Chondrocyte (in vitro differentiated cells): ENCODE measurements at regions not wholly inside any gene's neighbourhood (a gene's known extent, or its start where the extent isn't known, plus 50 kb on each side); places are given as distances from the start of the nearest gene placed in this dataset.

Experiments used
- DNase-seq: peaks from one replicate; pipeline ENCODE4 v3.0.0; 2021; ENCODE audit warnings: mixed read lengths, low spot score
- H3K27ac Mint-ChIP-seq: one replicate; pipeline ENCODE4 v1.8.0; 2021; ENCODE audit warnings: mild to moderate bottlenecking, moderate library complexity, mixed read lengths; ENCODE audit not compliant: unreplicated experiment
- H3K27me3 Mint-ChIP-seq: 2 replicates; pipeline ENCODE4 v1.8.0; 2021; ENCODE audit warnings: low read depth, mixed read lengths
- H3K36me3 Mint-ChIP-seq: 2 replicates; pipeline ENCODE4 v1.8.0; 2021; ENCODE audit warnings: low read depth, mixed read lengths
- H3K4me1 Mint-ChIP-seq: 2 replicates; pipeline ENCODE4 v1.8.0; 2021; ENCODE audit warnings: low read depth, mild to moderate bottlenecking, mixed read lengths
- H3K4me3 Mint-ChIP-seq: one replicate; pipeline ENCODE4 v1.8.0; 2021; ENCODE audit warnings: mild to moderate bottlenecking, moderate library complexity, mixed read lengths; ENCODE audit not compliant: unreplicated experiment
- H3K9me3 Mint-ChIP-seq: 2 replicates; pipeline ENCODE4 v1.8.0; 2021; ENCODE audit warnings: low read depth, mixed read lengths
- TF ChIP-seq, protein P1 (sequence below): fragments of 200-600 bp; sonication (generic); IDR thresholded peaks from 2 replicates; pipeline ENCODE4 v1.5.0; 2021; ENCODE audit warnings: antibody characterized with exemption, mild to moderate bottlenecking, moderate library complexity

DNA sequence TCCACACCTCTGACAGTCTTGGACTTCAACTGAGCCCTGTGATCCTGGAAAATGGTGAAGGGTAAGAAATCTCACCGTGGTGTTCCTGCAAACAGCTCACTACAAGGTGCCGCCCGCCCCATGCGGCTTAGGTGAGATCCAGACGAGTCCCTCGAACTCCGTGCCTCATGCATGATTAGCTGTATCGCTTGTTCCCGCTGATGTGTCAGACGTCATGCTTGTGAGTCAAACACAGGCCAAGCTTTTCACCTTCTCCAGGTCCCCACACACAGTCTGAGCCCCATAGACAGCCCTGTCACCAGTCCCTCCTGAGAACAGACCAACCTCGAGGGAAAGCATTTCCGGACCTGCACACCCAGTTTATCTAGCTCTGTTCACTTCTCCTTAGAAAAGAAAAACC is 740.5 kb downstream of the GALR1 start:
- no peaks in the 10 kb centered on the region for H3K4me1 Mint-ChIP-seq
- no peak overlapping the region for H3K27ac Mint-ChIP-seq

DNA sequence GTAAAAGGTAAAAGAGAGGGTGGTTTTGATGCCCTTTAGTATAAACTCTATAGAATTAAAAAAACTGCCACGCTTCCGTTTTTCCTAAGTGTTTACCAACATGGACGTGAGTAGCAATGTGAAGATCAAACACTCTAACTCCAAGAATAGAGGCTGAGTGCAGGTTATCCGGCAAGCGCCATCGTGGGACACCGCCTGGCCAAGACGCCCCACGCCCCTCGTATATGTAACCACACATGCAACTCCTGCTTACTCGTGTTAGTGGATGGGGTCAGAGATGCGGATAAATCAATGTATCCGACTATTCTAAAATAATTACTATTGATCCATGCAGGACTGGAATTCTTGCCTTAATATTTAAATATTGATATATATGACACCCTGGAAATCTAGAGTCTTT is 741.3 kb downstream of the GALR1 start:
- no peaks in the 10 kb centered on the region for H3K27me3 Mint-ChIP-seq
- H3K9me3 Mint-ChIP-seq, result peaks cover 16% of the 10 kb centered on the region
- no peak for DNase-seq
- H3K4me3 Mint-ChIP-seq, result no peak overlapping the region
- TF ChIP-seq, protein P1, sequence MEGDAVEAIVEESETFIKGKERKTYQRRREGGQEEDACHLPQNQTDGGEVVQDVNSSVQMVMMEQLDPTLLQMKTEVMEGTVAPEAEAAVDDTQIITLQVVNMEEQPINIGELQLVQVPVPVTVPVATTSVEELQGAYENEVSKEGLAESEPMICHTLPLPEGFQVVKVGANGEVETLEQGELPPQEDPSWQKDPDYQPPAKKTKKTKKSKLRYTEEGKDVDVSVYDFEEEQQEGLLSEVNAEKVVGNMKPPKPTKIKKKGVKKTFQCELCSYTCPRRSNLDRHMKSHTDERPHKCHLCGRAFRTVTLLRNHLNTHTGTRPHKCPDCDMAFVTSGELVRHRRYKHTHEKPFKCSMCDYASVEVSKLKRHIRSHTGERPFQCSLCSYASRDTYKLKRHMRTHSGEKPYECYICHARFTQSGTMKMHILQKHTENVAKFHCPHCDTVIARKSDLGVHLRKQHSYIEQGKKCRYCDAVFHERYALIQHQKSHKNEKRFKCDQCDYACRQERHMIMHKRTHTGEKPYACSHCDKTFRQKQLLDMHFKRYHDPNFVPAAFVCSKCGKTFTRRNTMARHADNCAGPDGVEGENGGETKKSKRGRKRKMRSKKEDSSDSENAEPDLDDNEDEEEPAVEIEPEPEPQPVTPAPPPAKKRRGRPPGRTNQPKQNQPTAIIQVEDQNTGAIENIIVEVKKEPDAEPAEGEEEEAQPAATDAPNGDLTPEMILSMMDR, result no peak
- no peaks in the 10 kb centered on the region for H3K36me3 Mint-ChIP-seq
- H3K27ac Mint-ChIP-seq, result no peak overlapping the region
- no peaks in the 10 kb centered on the region for H3K4me1 Mint-ChIP-seq

More for the DNA sequence above, 740.5 kb downstream of the GALR1 start:
- Mint-ChIP-seq H3K9me3 (peaks cover 16% of the 10 kb centered on the region), H3K27me3 (no peaks in the 10 kb centered on the region), H3K4me3 (no peak overlapping the region), H3K36me3 (no peaks in the 10 kb centered on the region)
- DNase-seq, result no peak
- TF ChIP-seq, protein P1, result no peak

DNA sequence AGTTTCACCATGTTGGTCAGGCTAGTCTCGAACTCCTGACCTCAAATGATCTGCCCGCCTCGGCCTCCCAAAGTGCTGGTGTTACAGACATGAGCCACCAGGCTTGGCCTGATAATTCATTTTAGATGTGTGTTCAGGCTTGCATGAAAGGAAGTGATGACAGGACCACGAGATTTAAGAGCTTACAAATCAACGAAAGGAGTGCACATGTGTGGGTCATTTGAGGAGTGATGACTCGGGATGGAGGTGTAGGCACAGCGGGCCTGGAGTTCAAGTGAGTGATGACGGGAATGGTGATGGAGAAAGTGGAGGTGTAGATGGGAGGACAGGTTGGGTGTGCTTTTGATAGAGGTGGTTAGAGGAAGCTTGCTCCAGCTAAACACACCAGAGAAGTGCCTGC is 742.4 kb downstream of the GALR1 start:
- Mint-ChIP-seq H3K27me3 (no peaks in the 10 kb centered on the region), H3K27ac (no peak overlapping the region), H3K4me1 (no peaks in the 10 kb centered on the region), H3K36me3 (no peaks in the 10 kb centered on the region), H3K9me3 (peaks cover 16% of the 10 kb centered on the region), H3K4me3 (no peak overlapping the region)
- no peak for DNase-seq
- TF ChIP-seq, protein P1, result no peak

DNA sequence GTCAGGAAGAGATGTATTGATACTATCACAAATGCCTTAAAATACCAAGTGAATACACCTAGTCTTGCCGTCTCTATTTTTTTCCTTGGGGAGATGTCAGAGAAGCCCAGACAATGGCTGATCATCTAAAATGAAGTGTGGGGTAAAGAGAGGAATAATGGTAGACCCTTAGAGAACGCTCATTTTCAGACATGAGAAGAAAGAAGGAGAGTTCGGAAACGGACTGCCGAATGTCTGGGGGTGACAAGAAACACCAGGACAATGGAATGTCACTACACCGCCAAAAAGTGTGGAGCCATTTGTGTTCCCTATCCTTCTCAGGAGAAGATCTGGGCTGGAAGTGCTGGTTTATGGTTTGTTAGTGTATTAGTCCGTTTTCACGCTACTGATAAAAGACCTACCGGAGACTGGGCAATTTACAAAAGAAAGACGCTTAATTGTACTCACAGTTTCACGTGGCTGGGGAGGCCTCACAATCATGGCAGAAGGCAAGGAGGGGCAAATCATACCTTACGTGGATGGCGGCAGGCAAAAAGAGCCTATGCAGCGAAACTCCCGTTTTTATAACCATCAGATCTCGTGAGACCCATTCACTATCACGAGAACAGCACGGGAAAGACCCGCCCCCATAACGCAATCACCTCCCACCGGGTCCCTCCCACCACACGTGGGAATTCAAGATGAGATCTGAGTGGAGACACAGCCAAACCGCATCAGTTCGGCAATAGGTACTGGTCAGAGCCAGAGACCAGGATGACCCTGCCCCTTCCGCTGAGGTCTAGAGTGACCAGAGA is 743.7 kb downstream of the GALR1 start:
- no peaks in the 10 kb centered on the region for H3K27me3 Mint-ChIP-seq
- no peaks in the 10 kb centered on the region for H3K36me3 Mint-ChIP-seq
- H3K4me3 Mint-ChIP-seq, result no peak overlapping the region
- H3K4me1 Mint-ChIP-seq, result no peaks in the 10 kb centered on the region
- DNase-seq, result no peak
- TF ChIP-seq, protein P1, result no peak
- peaks cover 16% of the 10 kb centered on the region for H3K9me3 Mint-ChIP-seq
- no peak overlapping the region for H3K27ac Mint-ChIP-seq

DNA sequence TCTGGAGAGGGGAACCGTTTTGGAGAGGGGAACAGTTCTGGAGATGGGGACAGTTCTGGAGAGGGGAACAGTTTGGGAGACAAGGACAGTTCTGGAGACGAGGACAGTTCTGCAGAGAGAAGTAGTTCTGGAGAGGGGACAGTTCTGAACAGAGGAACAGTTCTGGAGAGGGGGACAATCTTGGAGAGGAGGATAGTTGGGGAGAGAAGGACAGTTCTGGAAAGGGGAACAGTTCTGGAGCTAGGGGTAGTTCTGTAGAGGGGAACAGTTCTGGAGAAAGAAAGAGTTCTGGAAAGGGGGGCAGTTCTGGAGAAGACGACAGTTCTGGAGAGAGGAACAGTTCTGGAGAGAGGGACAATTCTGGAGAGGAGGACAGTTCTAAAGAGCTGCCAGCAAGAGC is 745.9 kb downstream of the GALR1 start:
- peaks cover 21% of the 10 kb centered on the region for H3K9me3 Mint-ChIP-seq
- H3K36me3 Mint-ChIP-seq, result no peaks in the 10 kb centered on the region
- no peak overlapping the region for H3K27ac Mint-ChIP-seq
- no peak overlapping the region for H3K4me3 Mint-ChIP-seq
- TF ChIP-seq, protein P1, result no peak
- no peaks in the 10 kb centered on the region for H3K4me1 Mint-ChIP-seq
- H3K27me3 Mint-ChIP-seq, result no peaks in the 10 kb centered on the region
- DNase-seq, result no peak
